Fibroblast of skin of right biceps (primary cell): ENCODE measurements at regions not wholly inside any gene's neighbourhood (a gene's known extent, or its start where the extent isn't known, plus 50 kb on each side); places are given as distances from the start of the nearest gene placed in this dataset.

Experiments
- DNase-seq: peaks from one replicate; pipeline ENCODE4 v3.0.0-alpha.2; 2013

GRCh38 chr1:163758977-163759670, 437.4 kb downstream of the NUF2 start:
- DNase-seq = no peak

GRCh38 chr1:163761898-163762297, 440.1 kb downstream of the NUF2 start:
- no peak for DNase-seq

- DNase-seq = no peak
Observed at GRCh38 chr1:163766257-163766918, 444.6 kb downstream of the NUF2 start.

DNA sequence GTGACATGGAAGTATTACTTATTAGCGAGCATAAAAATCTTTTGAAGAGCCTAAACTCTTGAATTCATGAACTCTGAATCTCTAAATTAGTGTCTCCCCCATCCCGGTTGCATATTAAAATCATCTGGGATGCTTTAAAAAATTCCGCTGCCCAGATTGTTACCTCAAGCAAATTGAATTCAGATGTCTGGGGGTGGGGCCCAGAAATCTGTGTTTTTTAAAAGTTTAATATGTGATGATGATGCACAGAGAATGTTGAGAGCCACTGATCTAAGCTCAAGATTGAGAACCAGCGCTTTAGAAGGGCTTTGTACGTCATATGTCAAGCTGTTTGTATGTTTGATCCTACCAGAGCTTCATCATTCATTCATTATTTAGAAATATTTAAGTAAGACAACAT, 446.8 kb downstream of the NUF2 start:
- DNase-seq = peak; percentile 66

DNA sequence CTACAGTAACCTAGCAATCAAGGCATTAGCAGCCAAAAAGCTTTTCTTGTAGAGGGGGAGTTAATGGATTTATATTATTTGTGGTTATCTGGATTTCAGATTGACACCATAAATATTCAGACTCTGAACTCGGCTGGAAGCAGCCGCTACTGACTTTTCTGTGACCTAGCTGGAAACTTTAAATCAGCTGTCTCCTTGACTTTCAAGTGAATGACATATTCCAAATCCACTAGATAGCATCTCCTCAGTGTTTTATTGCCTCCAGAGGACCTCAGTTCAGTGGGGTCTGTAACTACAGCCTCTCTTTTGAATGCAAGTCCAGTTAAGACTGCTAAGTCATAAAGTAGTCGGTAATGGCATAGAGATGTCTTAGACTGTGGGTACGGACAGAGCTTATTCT, 448.5 kb downstream of the NUF2 start:
- DNase-seq = no peak

DNA sequence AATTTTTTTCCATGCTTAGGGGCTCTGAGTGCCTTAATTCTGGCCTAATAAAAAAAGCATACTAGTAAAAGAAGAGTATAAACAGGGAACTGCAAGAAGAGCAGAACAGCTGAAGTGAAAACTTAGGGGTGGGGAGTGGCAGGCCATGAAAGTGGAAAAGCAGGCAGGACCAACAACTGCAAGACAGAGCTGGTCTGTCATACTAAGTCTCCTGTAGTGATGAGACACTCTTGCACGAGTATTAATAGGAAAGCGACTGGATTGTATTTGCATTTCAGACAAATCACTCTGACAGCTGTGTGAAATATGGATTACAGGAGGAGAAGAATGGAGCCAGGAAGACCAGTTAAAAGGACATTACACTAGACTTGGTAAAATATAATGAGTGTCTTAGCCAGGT, 449.9 kb downstream of the NUF2 start:
- no peak for DNase-seq

DNA sequence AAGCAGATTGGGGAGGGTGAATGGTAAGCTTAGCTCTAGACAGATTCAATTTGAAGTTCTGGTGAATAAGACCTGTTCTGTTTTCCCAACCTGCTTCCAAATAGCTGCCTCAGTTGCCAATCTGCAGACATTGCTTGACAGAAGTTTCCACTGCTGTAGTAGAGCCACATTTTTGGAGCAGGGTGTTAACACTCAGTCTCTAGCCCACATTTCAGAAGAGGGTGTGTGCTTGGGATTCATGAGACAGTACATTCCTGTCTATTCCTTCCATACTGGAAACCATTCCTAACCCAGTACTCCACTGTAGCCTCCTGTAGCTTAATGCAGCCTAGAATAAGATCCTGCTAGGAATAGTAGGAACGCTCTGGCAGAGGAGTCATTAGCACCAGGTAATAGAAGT, 450.5 kb downstream of the NUF2 start:
- DNase-seq = no peak

DNA sequence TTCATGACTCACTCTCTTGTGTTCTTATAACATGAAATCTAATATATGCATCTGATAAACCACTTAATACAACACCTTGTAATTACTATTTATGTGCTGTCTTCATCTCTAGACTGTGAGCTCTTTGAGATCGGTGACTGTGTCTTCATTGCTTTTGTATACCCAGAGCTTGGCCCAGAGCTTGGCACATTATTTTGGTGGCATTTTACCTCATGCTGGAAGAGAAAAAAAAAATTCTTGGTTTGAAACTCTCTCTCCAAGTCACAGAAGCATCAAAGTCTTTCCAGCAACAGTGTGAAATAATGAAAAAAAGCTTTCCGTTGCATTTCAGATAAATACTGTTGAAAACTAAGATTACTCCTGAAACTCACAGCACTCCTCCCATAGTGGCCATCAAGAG, 451.6 kb downstream of the NUF2 start:
- DNase-seq = no peak

GRCh38 chr1:163774401-163774945, 452.7 kb downstream of the NUF2 start:
- no peak for DNase-seq

DNA sequence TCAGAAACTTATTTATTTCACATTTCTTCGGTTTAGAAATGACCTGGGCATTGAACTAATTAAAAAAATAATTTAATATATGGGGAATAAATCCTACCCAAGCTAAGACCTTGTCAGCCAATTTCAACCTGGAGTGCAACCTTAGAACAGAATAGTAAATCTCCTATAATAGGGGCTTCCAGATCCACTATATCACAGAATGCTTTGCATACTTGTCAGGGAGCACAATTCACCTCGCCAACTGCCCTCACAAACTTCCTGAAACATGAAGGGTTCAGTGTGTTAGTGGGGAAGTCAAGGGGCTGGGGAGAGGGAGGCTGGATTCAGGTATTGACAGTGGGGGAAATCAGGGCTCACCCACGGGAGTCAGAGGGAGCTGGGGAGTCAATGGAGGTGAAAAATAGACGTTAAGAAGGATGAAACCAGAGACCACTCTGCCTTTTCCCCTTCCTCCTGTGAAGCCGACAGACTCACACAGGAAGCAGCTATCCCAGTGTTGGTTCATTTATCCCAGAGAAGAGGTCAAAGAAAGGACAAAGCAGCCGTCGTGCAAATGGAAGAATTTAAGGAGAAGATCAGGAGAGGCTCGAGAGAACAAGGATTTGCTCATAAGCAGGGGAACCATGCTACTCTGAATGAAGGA, 453.3 kb downstream of the NUF2 start:
- DNase-seq = peak; percentile 49

- no peak for DNase-seq
Observed at GRCh38 chr1:163777205-163777604, 455.5 kb downstream of the NUF2 start.

DNA sequence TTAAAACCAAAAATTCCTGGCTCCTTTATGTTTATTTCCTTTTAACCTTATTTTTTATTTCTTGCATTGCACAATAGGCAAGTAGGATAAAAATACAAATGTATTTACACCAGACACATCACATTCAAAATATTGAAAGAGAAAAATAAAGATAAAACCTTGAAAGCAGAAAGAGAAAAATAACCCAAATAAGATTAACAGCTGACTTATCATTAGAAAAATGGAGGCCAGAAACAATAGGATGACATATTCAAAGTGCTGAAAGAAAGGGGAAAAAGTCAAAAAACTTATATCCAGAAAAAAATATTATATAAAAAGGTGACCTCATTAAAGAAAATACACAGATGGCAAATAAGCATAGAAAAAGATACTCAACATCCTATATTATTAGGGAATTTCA, 459.4 kb downstream of the NUF2 start:
- DNase-seq = no peak

DNA sequence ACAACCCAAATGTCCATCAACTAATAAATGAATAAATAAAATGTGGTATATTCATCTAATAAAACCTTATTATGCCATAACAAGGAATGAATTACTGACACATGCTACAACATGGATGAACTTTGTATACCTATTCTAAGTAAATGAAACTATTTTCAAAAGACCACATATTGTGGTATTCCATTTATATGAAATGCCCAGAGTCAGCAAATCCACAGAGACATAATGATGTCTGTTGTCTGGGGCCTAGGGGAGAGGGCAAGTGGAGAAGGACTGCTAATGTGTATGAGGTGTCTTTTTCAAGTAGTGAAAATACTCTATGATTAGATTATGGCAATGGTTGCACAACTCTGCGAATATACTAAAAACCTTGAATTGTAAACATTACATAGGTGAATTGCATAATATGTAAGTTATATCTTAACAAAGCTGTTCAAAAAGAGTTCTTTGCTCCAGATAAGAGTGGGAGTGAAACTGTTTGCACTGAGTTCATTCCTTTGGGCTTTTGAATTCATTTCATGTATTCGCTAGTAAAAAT, 464.2 kb downstream of the NUF2 start:
- no peak for DNase-seq

GRCh38 chr1:163789911-163790310, 468.2 kb downstream of the NUF2 start:
- DNase-seq = no peak

DNA sequence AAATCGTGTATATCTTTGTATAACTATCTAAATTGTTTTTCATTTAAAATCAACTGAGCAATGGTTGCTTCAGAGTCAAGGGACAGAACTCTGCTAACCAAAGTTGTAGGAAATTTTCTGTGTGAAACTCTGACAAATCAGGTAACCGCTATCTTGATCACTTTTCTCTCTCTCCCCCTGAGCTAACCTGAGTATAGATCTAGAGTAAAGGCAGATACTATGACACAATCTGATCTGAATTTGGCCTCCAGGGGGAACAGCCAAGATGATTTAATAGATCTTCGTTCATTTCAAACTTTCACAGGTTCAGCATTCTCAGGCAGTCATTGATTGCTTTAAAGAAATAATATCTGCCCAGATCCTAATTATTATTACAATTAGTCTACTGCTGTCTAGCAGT, 472.8 kb downstream of the NUF2 start:
- no peak for DNase-seq

DNA sequence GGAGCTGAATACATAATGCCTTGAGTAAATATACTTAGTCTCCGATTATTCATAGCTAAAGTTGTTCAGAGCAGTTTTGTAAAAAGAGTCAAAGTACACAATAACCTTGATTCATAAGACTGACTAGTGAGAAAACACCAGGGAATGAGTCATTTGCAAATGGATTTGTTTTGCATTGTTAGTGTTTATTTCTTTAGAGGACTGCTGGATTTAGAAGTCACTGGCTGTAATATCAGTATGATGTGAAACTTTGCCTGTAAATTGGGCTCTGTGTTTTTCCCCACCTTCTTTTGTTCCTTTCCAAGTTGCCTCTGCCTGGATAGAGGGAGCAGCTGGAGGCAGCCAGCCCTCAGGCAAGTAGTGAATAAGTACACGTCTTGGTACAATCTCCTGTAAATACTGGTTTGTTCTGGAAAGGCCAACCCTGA, 474.7 kb downstream of the NUF2 start:
- DNase-seq = peak; percentile 11

- DNase-seq = no peak
Observed at GRCh38 chr1:163797816-163798215, 476.1 kb downstream of the NUF2 start.

DNA sequence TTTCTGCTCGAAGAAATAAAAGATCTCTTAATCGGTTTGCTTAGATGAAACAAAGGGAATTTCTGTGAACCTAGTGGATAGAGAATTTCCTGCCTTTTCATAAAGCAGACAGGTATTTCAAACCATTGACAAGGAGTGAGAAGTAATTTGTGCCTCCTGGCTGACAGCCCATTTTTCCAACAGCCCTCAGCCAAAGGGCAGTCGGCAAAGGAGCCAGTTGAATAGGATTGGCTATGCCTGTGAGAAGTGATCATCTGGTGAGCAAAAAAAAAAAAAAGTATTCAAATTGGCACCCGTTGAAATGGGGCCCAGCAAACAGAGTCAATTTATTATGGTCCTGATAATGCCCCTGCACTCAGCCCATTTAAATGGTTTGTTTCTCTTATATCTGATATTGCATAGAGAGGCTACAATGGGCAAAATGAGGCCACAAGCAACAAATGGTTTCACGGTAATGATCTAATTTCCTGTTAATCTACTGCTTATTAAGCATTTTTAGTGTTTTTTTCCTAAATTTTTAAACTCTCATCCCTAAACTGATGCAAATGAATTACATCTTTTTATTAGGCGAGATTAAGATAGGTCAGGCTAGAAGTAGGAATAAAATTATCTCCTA, 477.5 kb downstream of the NUF2 start:
- DNase-seq = no peak

GRCh38 chr1:163807331-163808049, 485.7 kb downstream of the NUF2 start:
- no peak for DNase-seq

GRCh38 chr1:163813251-163813650, 491.5 kb downstream of the NUF2 start:
- peak; percentile 49 for DNase-seq

GRCh38 chr1:163820226-163820625, 498.5 kb downstream of the NUF2 start:
- no peak for DNase-seq

- DNase-seq = peak; percentile 34
Observed at GRCh38 chr1:163820766-163821165, 499.0 kb downstream of the NUF2 start.

- DNase-seq = no peak
Observed at GRCh38 chr1:163821679-163822078, 499.9 kb downstream of the NUF2 start.
